MM.1S (cell line): ENCODE measurements at regions not wholly inside any gene's neighbourhood (a gene's known extent, or its start where the extent isn't known, plus 50 kb on each side); places are given as distances from the start of the nearest gene placed in this dataset.

Experiments
- DNase-seq: peaks from one replicate; pipeline ENCODE4 v3.0.0-alpha.2; 2015
- H2AFZ ChIP-seq: fragments of 300-600 bp; sonication (generic); 2 replicates; pipeline ENCODE4 v1.6.0; 2016; ENCODE audit warnings: antibody characterized with exemption, low read length
- H3F3A ChIP-seq: fragments of 300-600 bp; sonication (generic); 2 replicates; pipeline ENCODE4 v1.6.1; 2016; ENCODE audit warnings: mild to moderate bottlenecking, antibody characterized with exemption, low read length, moderate library complexity, mixed read lengths; ENCODE audit not compliant: insufficient read depth
- H3K27ac ChIP-seq: fragments of 300-600 bp; sonication (generic); 2 replicates; pipeline ENCODE4 v1.5.1; 2016; ENCODE audit warnings: mild to moderate bottlenecking, low read length
- H3K27me3 ChIP-seq: fragments of 300-600 bp; sonication (generic); replicated peaks from 2 replicates; pipeline ENCODE4 v1.6.0; 2016; ENCODE audit warnings: low read length; ENCODE audit not compliant: insufficient read depth
- H3K36me3 ChIP-seq: fragments of 300-600 bp; sonication (generic); replicated peaks from 2 replicates; pipeline ENCODE4 v1.6.1; 2016; ENCODE audit warnings: mild to moderate bottlenecking, low read length, mixed read lengths; ENCODE audit not compliant: insufficient read depth
- H3K4me1 ChIP-seq: fragments of 300-600 bp; sonication (generic); 2 replicates; pipeline ENCODE4 v1.6.1; 2016; ENCODE audit warnings: low read length, mixed read lengths
- H3K4me2 ChIP-seq: fragments of 300-600 bp; sonication (generic); 2 replicates; pipeline ENCODE4 v1.6.0; 2016; ENCODE audit warnings: low read depth, low read length
- H3K4me3 ChIP-seq: fragments of 300-600 bp; sonication (generic); 2 replicates; pipeline ENCODE4 v1.5.1; 2016; ENCODE audit warnings: low read length, mixed read lengths
- H3K79me2 ChIP-seq: fragments of 300-600 bp; sonication (generic); 2 replicates; pipeline ENCODE4 v1.6.1; 2016; ENCODE audit warnings: mixed run types, low read length, mixed read lengths
- H3K9ac ChIP-seq: fragments of 300-600 bp; sonication (generic); 2 replicates; pipeline ENCODE4 v1.6.1; 2016; ENCODE audit warnings: low read length, mixed read lengths
- H3K9me2 ChIP-seq: fragments of 300-600 bp; sonication (generic); replicated peaks from 2 replicates; pipeline ENCODE4 v1.6.1; 2016; ENCODE audit warnings: mild to moderate bottlenecking, low read length, mixed read lengths; ENCODE audit not compliant: insufficient read depth
- H3K9me3 ChIP-seq: fragments of 300-600 bp; sonication (generic); replicated peaks from 2 replicates; pipeline ENCODE4 v1.6.1; 2016; ENCODE audit warnings: mild to moderate bottlenecking, low read length, mixed read lengths; ENCODE audit not compliant: insufficient read depth
- H4K20me1 ChIP-seq: fragments of 300-600 bp; sonication (generic); 2 replicates; pipeline ENCODE4 v1.6.1; 2016; ENCODE audit warnings: mild to moderate bottlenecking, low read length, moderate library complexity, mixed read lengths; ENCODE audit not compliant: insufficient read depth
- EZH2 ChIP-seq: fragments of 300-600 bp; sonication (generic); optimal IDR thresholded peaks from 2 replicates; pipeline ENCODE3; 2017; ENCODE audit warnings: low read depth, mild to moderate bottlenecking, antibody characterized with exemption, low read length, mixed read lengths
- EZH2phosphoT487 ChIP-seq: fragments of 300-600 bp; sonication (generic); IDR thresholded peaks from 2 replicates; pipeline ENCODE4 v1.6.1; 2018; ENCODE audit warnings: antibody characterized with exemption, low read length
- TF ChIP-seq, protein P1 (sequence below): fragments of 300-600 bp; sonication (generic); IDR thresholded peaks from 2 replicates; pipeline ENCODE4 v1.5.1; 2016; ENCODE audit warnings: antibody characterized with exemption, low read length, mixed read lengths

DNA sequence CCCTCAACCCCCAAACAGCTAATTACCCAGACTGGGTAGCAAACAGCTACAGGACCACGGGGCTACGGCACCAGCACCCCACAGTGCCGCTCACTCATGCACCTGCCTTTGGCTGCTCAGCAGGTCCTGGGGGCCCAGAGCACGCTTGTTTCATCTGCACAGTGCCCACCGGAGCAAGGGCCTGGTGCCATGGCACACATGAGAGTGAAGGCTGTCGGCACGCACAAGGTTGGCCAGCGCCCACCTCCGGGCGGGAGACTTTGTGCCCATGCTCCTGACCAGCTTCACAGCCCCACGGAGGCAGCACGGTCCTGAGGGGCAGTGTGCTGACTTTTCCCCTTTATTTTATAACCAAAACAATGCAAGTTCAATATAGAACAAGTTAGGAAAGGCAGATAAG, 135.9 kb upstream of the NSMCE3 start:
- H3K27ac ChIP-seq = no peak overlapping the region
- H3K9me3 ChIP-seq = no peaks in the 10 kb centered on the region
- no peaks in the 10 kb centered on the region for H4K20me1 ChIP-seq
- no peaks in the 10 kb centered on the region for H3K36me3 ChIP-seq
- DNase-seq = no peak
- H3K9ac ChIP-seq = no peak overlapping the region
- no peaks in the 10 kb centered on the region for H3K27me3 ChIP-seq
- H3K9me2 ChIP-seq = no peaks in the 10 kb centered on the region
- TF ChIP-seq EZH2phosphoT487 (no peak), EZH2 (no peak)
- TF ChIP-seq, protein P1, sequence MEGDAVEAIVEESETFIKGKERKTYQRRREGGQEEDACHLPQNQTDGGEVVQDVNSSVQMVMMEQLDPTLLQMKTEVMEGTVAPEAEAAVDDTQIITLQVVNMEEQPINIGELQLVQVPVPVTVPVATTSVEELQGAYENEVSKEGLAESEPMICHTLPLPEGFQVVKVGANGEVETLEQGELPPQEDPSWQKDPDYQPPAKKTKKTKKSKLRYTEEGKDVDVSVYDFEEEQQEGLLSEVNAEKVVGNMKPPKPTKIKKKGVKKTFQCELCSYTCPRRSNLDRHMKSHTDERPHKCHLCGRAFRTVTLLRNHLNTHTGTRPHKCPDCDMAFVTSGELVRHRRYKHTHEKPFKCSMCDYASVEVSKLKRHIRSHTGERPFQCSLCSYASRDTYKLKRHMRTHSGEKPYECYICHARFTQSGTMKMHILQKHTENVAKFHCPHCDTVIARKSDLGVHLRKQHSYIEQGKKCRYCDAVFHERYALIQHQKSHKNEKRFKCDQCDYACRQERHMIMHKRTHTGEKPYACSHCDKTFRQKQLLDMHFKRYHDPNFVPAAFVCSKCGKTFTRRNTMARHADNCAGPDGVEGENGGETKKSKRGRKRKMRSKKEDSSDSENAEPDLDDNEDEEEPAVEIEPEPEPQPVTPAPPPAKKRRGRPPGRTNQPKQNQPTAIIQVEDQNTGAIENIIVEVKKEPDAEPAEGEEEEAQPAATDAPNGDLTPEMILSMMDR = no peak
- H3F3A ChIP-seq = no peaks in the 10 kb centered on the region
- no peak overlapping the region for H3K4me3 ChIP-seq
- peaks cover 4% of the 10 kb centered on the region; the same call in 1 of the 2 replicates for H3K4me1 ChIP-seq
- no peaks in the 10 kb centered on the region for H3K79me2 ChIP-seq
- H2AFZ ChIP-seq = no peak overlapping the region
- no peak overlapping the region for H3K4me2 ChIP-seq

DNA sequence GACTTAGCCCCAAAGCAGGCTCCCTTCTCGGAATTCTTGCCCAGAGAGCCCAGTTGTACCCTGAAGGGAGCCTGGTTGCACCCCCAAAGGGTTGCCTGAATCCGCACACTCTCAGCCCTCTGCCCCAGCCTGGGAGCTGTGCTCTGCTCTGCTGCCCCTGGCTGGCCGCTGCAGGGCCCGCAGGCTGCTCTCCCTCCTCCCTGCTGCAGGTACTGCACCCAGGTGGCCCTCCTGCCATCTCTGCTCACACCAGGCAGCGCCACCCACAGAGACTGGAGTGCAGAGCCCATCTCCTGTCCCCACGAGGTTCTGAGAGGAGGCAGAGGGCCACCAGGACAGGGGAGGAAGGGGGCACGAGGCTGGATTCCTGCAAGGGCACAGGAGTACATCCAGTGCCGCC, 134.2 kb upstream of the NSMCE3 start:
- Histone ChIP-seq H3K27ac (no peak overlapping the region), H3K79me2 (no peaks in the 10 kb centered on the region), H3K9me3 (no peaks in the 10 kb centered on the region), H3K27me3 (no peaks in the 10 kb centered on the region), H3F3A (no peaks in the 10 kb centered on the region), H3K9me2 (no peaks in the 10 kb centered on the region), H3K4me3 (no peak overlapping the region), H3K4me2 (no peak overlapping the region), H2AFZ (no peak overlapping the region), H3K9ac (no peak overlapping the region), H4K20me1 (no peaks in the 10 kb centered on the region), H3K36me3 (no peaks in the 10 kb centered on the region), H3K4me1 (peaks cover 4% of the 10 kb centered on the region; the same call in 1 of the 2 replicates)
- no peak for TF ChIP-seq EZH2
- TF ChIP-seq, protein P1 = no peak
- no peak for TF ChIP-seq EZH2phosphoT487
- DNase-seq = no peak

DNA sequence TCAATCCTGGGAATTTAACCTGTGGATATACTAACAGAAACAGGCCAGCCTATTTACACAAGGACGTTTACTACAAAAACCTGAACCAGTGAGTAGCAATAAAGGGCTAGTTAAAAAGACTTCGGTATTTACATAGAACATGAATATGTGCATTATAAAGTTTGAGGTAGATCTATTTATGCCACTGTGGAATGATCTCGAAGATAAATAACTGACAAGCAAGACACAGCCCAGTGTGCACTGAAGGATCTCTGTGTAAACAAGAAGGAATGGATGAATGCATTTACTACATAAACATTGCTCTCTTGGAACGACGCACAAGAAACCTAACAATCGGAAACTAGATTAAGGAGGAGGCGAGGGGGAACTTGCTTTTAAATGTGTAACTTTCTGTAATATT, 132.0 kb upstream of the NSMCE3 start:
- no peaks in the 10 kb centered on the region for H3K4me1 ChIP-seq
- H3K27ac ChIP-seq = no peak overlapping the region
- H3K27me3 ChIP-seq = no peaks in the 10 kb centered on the region
- H3K9me3 ChIP-seq = no peaks in the 10 kb centered on the region
- H3F3A ChIP-seq = no peaks in the 10 kb centered on the region
- DNase-seq = no peak
- no peaks in the 10 kb centered on the region for H3K36me3 ChIP-seq
- no peak overlapping the region for H2AFZ ChIP-seq
- TF ChIP-seq, protein P1 = no peak
- no peak for TF ChIP-seq EZH2
- TF ChIP-seq EZH2phosphoT487 = no peak
- H3K4me2 ChIP-seq = no peak overlapping the region
- H3K79me2 ChIP-seq = no peaks in the 10 kb centered on the region
- no peaks in the 10 kb centered on the region for H3K9me2 ChIP-seq
- no peak overlapping the region for H3K4me3 ChIP-seq
- H3K9ac ChIP-seq = no peak overlapping the region
- no peaks in the 10 kb centered on the region for H4K20me1 ChIP-seq
